H1 (cell line): ENCODE measurements at regions not wholly inside any gene's neighbourhood (a gene's known extent, or its start where the extent isn't known, plus 50 kb on each side); places are given as distances from the start of the nearest gene placed in this dataset.

Experiments used
- ASH2L ChIP-seq: fragments of 200-600, 300-600 bp; sonication (generic); IDR thresholded peaks from one replicate; pipeline ENCODE4 v1.7.1; 2017; ENCODE audit warnings: low read length
- BACH1 ChIP-seq: IDR thresholded peaks from 2 replicates; pipeline ENCODE4 v1.6.1; 2012; ENCODE audit warnings: low read length, improper control_type of control experiment
- BRCA1 ChIP-seq: IDR thresholded peaks from 2 replicates; pipeline ENCODE4 v1.6.1; 2012; ENCODE audit warnings: low read depth, low read length, improper control_type of control experiment
- CREB1 ChIP-seq: IDR thresholded peaks from 2 replicates; pipeline ENCODE4 v1.6.1; 2012; ENCODE audit warnings: inconsistent platforms
- GTF2F1 ChIP-seq: IDR thresholded peaks from 2 replicates; pipeline ENCODE4 v1.6.1; 2012; ENCODE audit warnings: low read depth, low read length, improper control_type of control experiment, borderline replicate concordance
- JUND ChIP-seq: IDR thresholded peaks from 2 replicates; pipeline ENCODE4 v1.6.1; 2011; ENCODE audit warnings: mild to moderate bottlenecking, improper control_type of control experiment, low read length
- KDM4A ChIP-seq: IDR thresholded peaks from one replicate; pipeline ENCODE4 v1.7.1; 2012; ENCODE audit warnings: low read depth, mild to moderate bottlenecking, moderate library complexity, low read length, inconsistent platforms; ENCODE audit not compliant: severe bottlenecking
- RAD21 ChIP-seq, 2 experiments: IDR thresholded peaks in 1 of 2; conservative IDR thresholded peaks in 1 of 2; 2 replicates each; pipeline ENCODE4 v1.6.1; 2011; ENCODE audit warnings: low read depth in 2 of 2, low read length in 2 of 2, improper control_type of control experiment in 1 of 2, inconsistent platforms in 1 of 2, mild to moderate bottlenecking in 1 of 2, moderate library complexity in 1 of 2
- RXRA ChIP-seq: IDR thresholded peaks from 2 replicates; pipeline ENCODE4 v1.6.1; 2011; ENCODE audit warnings: low read depth, mild to moderate bottlenecking, low read length, moderate library complexity; ENCODE audit not compliant: insufficient read depth
- SP2 ChIP-seq: IDR thresholded peaks from 2 replicates; pipeline ENCODE4 v1.6.1; 2012; ENCODE audit warnings: mild to moderate bottlenecking, low read length, inconsistent platforms
- TF ChIP-seq, protein P1 (sequence below): IDR thresholded peaks from 2 replicates; pipeline ENCODE4 v1.6.1; 2012; ENCODE audit warnings: inconsistent platforms

DNA sequence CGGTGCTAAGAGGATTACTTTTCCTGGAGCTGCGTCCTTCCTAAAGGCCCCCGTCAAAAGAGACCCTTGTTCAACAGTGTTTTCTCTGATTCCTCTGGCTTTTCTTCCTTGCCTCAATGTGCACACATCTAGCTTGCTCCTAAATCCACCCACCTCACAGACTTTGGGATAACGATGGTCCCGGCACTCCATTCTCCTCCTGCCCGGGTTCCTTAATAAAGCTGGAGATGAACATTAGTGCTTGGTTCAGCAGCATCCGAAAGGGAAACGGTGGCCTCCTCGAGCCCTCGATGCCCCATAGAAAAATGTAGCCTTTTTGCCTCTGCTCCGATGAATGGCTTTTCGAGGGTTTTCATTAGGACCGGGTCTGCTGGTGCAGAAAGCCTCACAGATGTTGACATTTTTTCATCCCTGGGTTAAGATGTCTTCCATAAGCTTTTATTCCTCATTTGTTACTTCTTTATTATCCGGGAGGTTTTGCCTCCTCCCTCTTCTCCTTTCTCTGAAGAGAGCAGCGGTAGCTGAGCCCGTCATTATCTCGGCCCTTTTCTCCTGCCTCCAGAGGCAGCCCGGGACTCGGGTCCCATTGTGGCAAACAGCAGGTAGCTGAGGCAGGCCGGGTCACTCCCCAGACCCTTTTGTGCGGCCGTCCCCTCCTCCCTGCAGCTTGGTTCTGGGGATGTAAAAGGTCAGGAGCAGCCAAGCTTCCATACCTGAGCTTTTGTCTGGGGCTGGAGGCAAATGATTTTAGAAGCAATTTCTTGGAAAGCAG lies 64.6 kb downstream of the CPN2 start (continued):
- TF ChIP-seq BRCA1 (no peak), KDM4A (no peak), JUND (no peak), GTF2F1 (no peak), ASH2L (peak; percentile 68), RXRA (0 out of 2 replicates have a peak, but pooled peaks have one; percentile 70), CREB1 (no peak), SP2 (no peak), RAD21 (IDR thresholded peaks at IDR 0.05 in 1 of 2, conservative IDR thresholded peaks at IDR 0.05 in 1 of 2; ENCODE audit: low read depth in 2 of 2, low read length in 2 of 2) (peak in 1 of 2 experiments; percentile 16; a peak in 2 of 4 replicates), BACH1 (no peak)
- TF ChIP-seq, protein P1, sequence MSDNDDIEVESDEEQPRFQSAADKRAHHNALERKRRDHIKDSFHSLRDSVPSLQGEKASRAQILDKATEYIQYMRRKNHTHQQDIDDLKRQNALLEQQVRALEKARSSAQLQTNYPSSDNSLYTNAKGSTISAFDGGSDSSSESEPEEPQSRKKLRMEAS = 0 out of 2 replicates have a peak, but pooled peaks have one; percentile 7
